Lower leg skin (tissue), 3 donors: ENCODE measurements at regions not wholly inside any gene's neighbourhood (a gene's known extent, or its start where the extent isn't known, plus 50 kb on each side); places are given as distances from the start of the nearest gene placed in this dataset.

Source experiments
- POLR2A ChIP-seq, 2 donors: fragments of 450-650 bp; IDR thresholded peaks; one replicate each; pipeline ENCODE4 v1.6.1; 2016 to 2017; ENCODE audit warnings: antibody characterized with exemption in 2 of 2, mild to moderate bottlenecking in 1 of 2, moderate library complexity in 1 of 2
- TF ChIP-seq, protein P1 (sequence below), 3 donors: fragments of 450-650 bp; IDR thresholded peaks; one replicate each; pipeline ENCODE4 v1.5.1; 2016; ENCODE audit warnings: antibody characterized with exemption in 3 of 3, mild to moderate bottlenecking in 3 of 3, moderate library complexity in 2 of 3

DNA sequence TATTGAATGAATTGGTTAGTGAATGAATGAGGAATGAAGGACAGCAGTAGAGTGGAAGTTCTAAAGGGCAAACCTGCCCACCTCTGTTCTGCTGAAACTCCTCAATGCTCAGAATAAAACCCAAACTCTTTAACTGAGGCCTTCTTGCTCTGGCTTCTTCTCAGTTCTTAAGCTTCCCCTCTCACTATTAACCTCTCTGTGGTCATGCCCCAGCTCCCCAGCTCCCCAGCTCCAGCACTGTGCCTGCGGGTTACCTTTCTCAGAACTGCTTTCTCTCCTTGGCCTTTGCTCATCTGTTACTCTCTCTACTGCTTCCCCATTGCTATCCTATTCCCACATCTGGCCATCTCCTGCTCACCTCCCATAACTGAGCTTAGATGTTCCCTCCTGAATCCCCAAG is 137.4 kb downstream of the NXPE2 start:
- TF ChIP-seq, protein P1, sequence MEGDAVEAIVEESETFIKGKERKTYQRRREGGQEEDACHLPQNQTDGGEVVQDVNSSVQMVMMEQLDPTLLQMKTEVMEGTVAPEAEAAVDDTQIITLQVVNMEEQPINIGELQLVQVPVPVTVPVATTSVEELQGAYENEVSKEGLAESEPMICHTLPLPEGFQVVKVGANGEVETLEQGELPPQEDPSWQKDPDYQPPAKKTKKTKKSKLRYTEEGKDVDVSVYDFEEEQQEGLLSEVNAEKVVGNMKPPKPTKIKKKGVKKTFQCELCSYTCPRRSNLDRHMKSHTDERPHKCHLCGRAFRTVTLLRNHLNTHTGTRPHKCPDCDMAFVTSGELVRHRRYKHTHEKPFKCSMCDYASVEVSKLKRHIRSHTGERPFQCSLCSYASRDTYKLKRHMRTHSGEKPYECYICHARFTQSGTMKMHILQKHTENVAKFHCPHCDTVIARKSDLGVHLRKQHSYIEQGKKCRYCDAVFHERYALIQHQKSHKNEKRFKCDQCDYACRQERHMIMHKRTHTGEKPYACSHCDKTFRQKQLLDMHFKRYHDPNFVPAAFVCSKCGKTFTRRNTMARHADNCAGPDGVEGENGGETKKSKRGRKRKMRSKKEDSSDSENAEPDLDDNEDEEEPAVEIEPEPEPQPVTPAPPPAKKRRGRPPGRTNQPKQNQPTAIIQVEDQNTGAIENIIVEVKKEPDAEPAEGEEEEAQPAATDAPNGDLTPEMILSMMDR (IDR thresholded peaks at IDR 0.05), result no peak
- TF ChIP-seq POLR2A (IDR thresholded peaks at IDR 0.05), result no peak
